H1 (cell line): ENCODE measurements at regions not wholly inside any gene's neighbourhood (a gene's known extent, or its start where the extent isn't known, plus 50 kb on each side); places are given as distances from the start of the nearest gene placed in this dataset.

Experiments
- CTCF ChIA-PET: fragments of 300-600 bp; sonication (Branson Sonifier 250); formaldehyde crosslinking; loops from one replicate; lab custom pipeline; 2021; ENCODE audit not compliant: partially characterized antibody; lab: Charles Lee
- POLR2A ChIA-PET: fragments of 300-600 bp; sonication (Branson Sonifier 250); formaldehyde crosslinking; loops from one replicate; lab custom pipeline; 2021; ENCODE audit warnings: inconsistent platforms; ENCODE audit not compliant: partially characterized antibody; lab: Charles Lee
- DNase-seq, 2 experiments: peaks; one replicate each; pipeline versions ENCODE4 v3.0.0 to v3.0.0-alpha.2; 2010 to 2022; ENCODE audit warnings: low spot score in 2 of 2, low read depth in 1 of 2, mixed read lengths in 1 of 2
- FAIRE-seq: peaks from 2 replicates; lab custom pipeline; 2011; peaks lifted over from hg19 to GRCh38; lab: Jason Lieb, UNC
- H2AFZ ChIP-seq: 2 replicates; pipeline ENCODE4 v1.8.1; 2012; ENCODE audit warnings: low read length, inconsistent platforms
- H2AK5ac ChIP-seq: 2 replicates; pipeline ENCODE4 v1.6.1; 2013; ENCODE audit warnings: low read depth, low read length
- H2BK120ac ChIP-seq: replicated peaks from 2 replicates; pipeline ENCODE3; 2013; ENCODE audit warnings: low read depth, low read length, inconsistent platforms
- H2BK12ac ChIP-seq: 2 replicates; pipeline ENCODE4 v1.6.1; 2013; ENCODE audit warnings: low read depth, low read length
- H2BK15ac ChIP-seq: 2 replicates; pipeline ENCODE4 v1.6.1; 2013; ENCODE audit warnings: low read length
- H2BK20ac ChIP-seq: 2 replicates; pipeline ENCODE4 v1.6.1; 2013; ENCODE audit warnings: low read length
- H2BK5ac ChIP-seq: 2 replicates; pipeline ENCODE4 v1.6.1; 2013; ENCODE audit warnings: low read depth, low read length
- H3K14ac ChIP-seq: 2 replicates; pipeline ENCODE4 v1.6.1; 2013; ENCODE audit warnings: inconsistent platforms; ENCODE audit not compliant: insufficient read length
- H3K18ac ChIP-seq: 2 replicates; pipeline ENCODE4 v1.6.1; 2013; ENCODE audit warnings: low read length; ENCODE audit errors: extremely low read depth
- H3K23ac ChIP-seq: 2 replicates; pipeline ENCODE4 v1.6.1; 2013; ENCODE audit warnings: inconsistent platforms; ENCODE audit not compliant: insufficient read length
- H3K23me2 ChIP-seq: 2 replicates; pipeline ENCODE4 v1.6.1; 2013; ENCODE audit warnings: low read depth, low read length
- H3K27ac ChIP-seq: 2 replicates; pipeline ENCODE4 v1.6.1; 2011; ENCODE audit warnings: low read depth, low read length, inconsistent platforms
- H3K27me3 ChIP-seq, 4 experiments: replicated peaks in 1 of 4; 1 replicate in 1 of 4; 2 replicates in 3 of 4; pipeline versions ENCODE4 v1.6.1 to v1.8.1; 2011 to 2013; ENCODE audit warnings: low read length in 3 of 4, mild to moderate bottlenecking in 3 of 4, inconsistent platforms in 2 of 4, mixed read lengths in 2 of 4, moderate library complexity in 1 of 4; ENCODE audit not compliant: control insufficient read depth in 3 of 4, insufficient read depth in 3 of 4; ENCODE audit errors: extremely low read depth in 1 of 4
- H3K36me3 ChIP-seq, 4 experiments: 2 replicates each; pipeline versions ENCODE4 v1.6.1 to v1.8.1; 2011 to 2013; ENCODE audit warnings: mild to moderate bottlenecking in 4 of 4, low read length in 3 of 4, moderate library complexity in 2 of 4, control low read depth in 1 of 4, inconsistent platforms in 1 of 4; ENCODE audit not compliant: insufficient read depth in 4 of 4, control insufficient read depth in 2 of 4
- H3K4ac ChIP-seq: replicated peaks from 2 replicates; pipeline ENCODE3; 2013; ENCODE audit warnings: low read length, low read depth, mixed read lengths, inconsistent platforms; ENCODE audit not compliant: insufficient read length
- H3K4me1 ChIP-seq, 4 experiments: replicated peaks in 1 of 4; 1 replicate in 1 of 4; 2 replicates in 3 of 4; pipeline versions ENCODE4 v1.6.1 to v1.8.1; 2011 to 2013; ENCODE audit warnings: low read length in 3 of 4, inconsistent platforms in 2 of 4, mixed read lengths in 1 of 4; ENCODE audit not compliant: insufficient read depth in 4 of 4, control insufficient read depth in 3 of 4
- H3K4me2 ChIP-seq, 2 experiments: 2 replicates each; pipeline versions ENCODE4 v1.6.1 to v1.8.1; 2011 to 2013; ENCODE audit warnings: low read depth in 2 of 2, low read length in 2 of 2, control low read depth in 1 of 2, inconsistent platforms in 1 of 2, mild to moderate bottlenecking in 1 of 2; ENCODE audit not compliant: insufficient read depth in 1 of 2
- H3K4me3 ChIP-seq, 4 experiments: fragments of 200-600, 300-600 bp in 1 of 4; sonication (generic), shearing (Covaris generic), sonication (Bioruptor Twin) in 1 of 4; 2 replicates each; pipeline versions ENCODE4 v1.5.1 to v1.8.1; 2011 to 2016; ENCODE audit warnings: low read length in 4 of 4, low read depth in 3 of 4, control low read depth in 2 of 4, inconsistent platforms in 2 of 4, mild to moderate bottlenecking in 2 of 4, mixed read lengths in 1 of 4, moderate library complexity in 1 of 4; ENCODE audit not compliant: insufficient read depth in 2 of 4; ENCODE audit errors: extremely low read depth in 1 of 4
- H3K56ac ChIP-seq: replicated peaks from 2 replicates; pipeline ENCODE3; 2013; ENCODE audit warnings: low read depth, mild to moderate bottlenecking, mixed read lengths, low read length, inconsistent platforms; ENCODE audit not compliant: insufficient read length
- H3K79me1 ChIP-seq: 2 replicates; pipeline ENCODE4 v1.6.1; 2013; ENCODE audit warnings: low read depth, low read length, control low read depth
- H3K79me2 ChIP-seq, 2 experiments: 2 replicates each; pipeline versions ENCODE4 v1.6.1 to v1.8.1; 2012 to 2013; ENCODE audit warnings: low read length in 2 of 2, mild to moderate bottlenecking in 2 of 2, inconsistent platforms in 1 of 2; ENCODE audit not compliant: insufficient read depth in 2 of 2, control insufficient read depth in 1 of 2
- H3K9ac ChIP-seq, 4 experiments: replicated peaks in 1 of 4; 1 replicate in 1 of 4; 2 replicates in 3 of 4; pipeline versions ENCODE4 v1.6.1 to v1.8.1; 2011 to 2013; ENCODE audit warnings: low read depth in 3 of 4, low read length in 3 of 4, control low read depth in 2 of 4, mild to moderate bottlenecking in 2 of 4, moderate library complexity in 2 of 4, inconsistent platforms in 1 of 4; ENCODE audit errors: extremely low read depth in 1 of 4
- H3K9me3 ChIP-seq, 2 experiments: 2 replicates each; pipeline versions ENCODE4 v1.6.1 to v1.8.1; 2012 to 2013; ENCODE audit warnings: mild to moderate bottlenecking in 2 of 2, moderate library complexity in 2 of 2, control low read depth in 1 of 2, inconsistent platforms in 1 of 2, low read depth in 1 of 2, low read length in 1 of 2, mixed read lengths in 1 of 2; ENCODE audit not compliant: insufficient read depth in 2 of 2
- H4K20me1 ChIP-seq, 2 experiments: replicated peaks in 1 of 2; 2 replicates each; pipeline versions ENCODE3 to v1.8.1; 2011 to 2013; ENCODE audit warnings: inconsistent platforms in 2 of 2, low read length in 2 of 2, mild to moderate bottlenecking in 1 of 2; ENCODE audit not compliant: insufficient read depth in 2 of 2, control insufficient read depth in 1 of 2
- H4K5ac ChIP-seq: 2 replicates; pipeline ENCODE4 v1.6.1; 2013; ENCODE audit warnings: low read length, low read depth, mixed read lengths, inconsistent platforms; ENCODE audit not compliant: insufficient read length
- H4K8ac ChIP-seq: 2 replicates; pipeline ENCODE4 v1.8.0; 2013; ENCODE audit warnings: mild to moderate bottlenecking, moderate library complexity, low read length, inconsistent platforms; ENCODE audit not compliant: insufficient read depth; ENCODE audit errors: extremely low read depth
- H4K91ac ChIP-seq: replicated peaks from 2 replicates; pipeline ENCODE3; 2013; ENCODE audit warnings: low read length, mixed read lengths, inconsistent platforms; ENCODE audit not compliant: insufficient read length
- BCL11A ChIP-seq, 2 experiments: IDR thresholded peaks; one replicate each; pipeline ENCODE4 v1.6.1; 2011; ENCODE audit warnings: low read depth in 2 of 2, low read length in 2 of 2, mild to moderate bottlenecking in 2 of 2
- SIN3A ChIP-seq, 2 experiments: IDR thresholded peaks in 1 of 2; conservative IDR thresholded peaks in 1 of 2; 2 replicates each; pipeline ENCODE4 v1.6.1; 2011 to 2012; ENCODE audit warnings: low read length in 2 of 2, improper control_type of control experiment in 1 of 2, low read depth in 1 of 2, mild to moderate bottlenecking in 1 of 2
- SUZ12 ChIP-seq: fragments of 200-600 bp; sonication (generic); IDR thresholded peaks from 2 replicates; pipeline ENCODE4 v1.6.1; 2012; ENCODE audit warnings: mild to moderate bottlenecking, inconsistent platforms, low read length, moderate library complexity, mixed read lengths
- TAF1 ChIP-seq: IDR thresholded peaks from 2 replicates; pipeline ENCODE4 v1.6.1; 2011; ENCODE audit warnings: mild to moderate bottlenecking, low read depth, low read length
- TBP ChIP-seq: IDR thresholded peaks from 2 replicates; pipeline ENCODE4 v1.6.1; 2011; ENCODE audit warnings: low read depth, low read length, improper control_type of control experiment
- WGBS, 2 experiments: shearing (Covaris generic) in 1 of 2; methylation state at CpG; one replicate each; pipeline versions ENCODE4 v1.1.6 to v1.1.7; 2013 to 2015; ENCODE audit warnings: low lambda C conversion rate in 2 of 2, mixed read lengths in 2 of 2, inconsistent platforms in 1 of 2, low coverage in 1 of 2, missing lambda C conversion rate in 1 of 2; ENCODE audit not compliant: insufficient replicate concordance in 2 of 2, insufficient coverage in 1 of 2, insufficient read length in 1 of 2; ENCODE audit errors: extremely low coverage in 1 of 2, missing lambda C conversion rate in 1 of 2; 5-methylcytosine and 5-hydroxymethylcytosine counted together
- TF ChIP-seq, protein P1 (sequence below): IDR thresholded peaks from 2 replicates; pipeline ENCODE4 v1.6.1; 2012; ENCODE audit warnings: inconsistent platforms

DNA sequence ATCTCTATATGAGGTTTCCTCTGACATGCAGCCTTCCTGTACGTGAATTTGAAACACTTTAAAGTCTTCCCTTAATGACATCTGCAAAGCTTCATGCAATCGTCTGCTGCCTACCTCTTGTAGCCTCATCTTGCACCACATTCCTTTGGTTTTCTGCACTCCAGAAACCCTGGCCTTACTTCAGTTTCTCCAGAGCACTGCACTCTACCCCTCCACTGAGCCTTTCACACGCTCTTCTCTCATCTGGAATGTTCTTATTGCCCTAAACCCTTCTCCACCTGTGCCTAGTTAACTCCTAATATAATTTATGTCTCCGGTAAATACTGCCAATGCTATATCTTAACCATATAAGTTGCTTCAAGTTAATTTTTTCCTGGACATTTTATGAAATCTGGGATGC is 168.8 kb upstream of the SLC27A6 start:
- Histone ChIP-seq H3K79me1 (no peaks in the 10 kb centered on the region), H2BK20ac (no peak overlapping the region), H3K79me2 (no peaks in the 10 kb centered on the region), H2BK15ac (no peak overlapping the region), H3K23ac (no peak overlapping the region), H3K36me3 (no peaks in the 10 kb centered on the region), H3K14ac (no peak overlapping the region), H3K27ac (no peak overlapping the region), H2BK120ac (no peak overlapping the region), H4K20me1 (no peaks in the 10 kb centered on the region), H4K5ac (no peak overlapping the region), H4K91ac (no peak overlapping the region), H3K9me3 (no peaks in the 10 kb centered on the region; a peak in 1 of 4 replicates), H3K4me1 (no peaks in the 10 kb centered on the region), H3K4me3 (no peak overlapping the region), H2AFZ (no peak overlapping the region), H2BK12ac (no peak overlapping the region), H3K4me2 (no peak overlapping the region), H3K9ac (no peak overlapping the region), H3K18ac (no peak overlapping the region), H2BK5ac (no peak overlapping the region), H2AK5ac (no peak overlapping the region), H3K4ac (no peak overlapping the region), H4K8ac (no peak overlapping the region), H3K27me3 (no peaks in the 10 kb centered on the region), H3K56ac (no peak overlapping the region), H3K23me2 (no peaks in the 10 kb centered on the region)
- CTCF ChIA-PET = no interaction called here
- no peak for DNase-seq
- TF ChIP-seq TBP (no peak), TAF1 (no peak), BCL11A (IDR thresholded peaks at IDR 0.05; ENCODE audit: low read depth in 2 of 2, low read length in 2 of 2) (no peak), SUZ12 (no peak), SIN3A (conservative IDR thresholded peaks at IDR 0.05 in 1 of 2, IDR thresholded peaks at IDR 0.05 in 1 of 2; ENCODE audit: low read depth in 1 of 2, low read length in 2 of 2) (no peak)
- TF ChIP-seq, protein P1, sequence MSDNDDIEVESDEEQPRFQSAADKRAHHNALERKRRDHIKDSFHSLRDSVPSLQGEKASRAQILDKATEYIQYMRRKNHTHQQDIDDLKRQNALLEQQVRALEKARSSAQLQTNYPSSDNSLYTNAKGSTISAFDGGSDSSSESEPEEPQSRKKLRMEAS = no peak
- WGBS, 2 experiments = 92% methylated on average over 4 of the region's 4 CpGs; no CpG with 5 or more reads in 1 of the 2 experiments
- FAIRE-seq = no peak
- POLR2A ChIA-PET = no interaction called here
